ENCODE measurements at regions not wholly inside any gene's neighbourhood (a gene's known extent, or its start where the extent isn't known, plus 50 kb on each side); places are given as distances from the start of the nearest gene placed in this dataset.

DNA sequence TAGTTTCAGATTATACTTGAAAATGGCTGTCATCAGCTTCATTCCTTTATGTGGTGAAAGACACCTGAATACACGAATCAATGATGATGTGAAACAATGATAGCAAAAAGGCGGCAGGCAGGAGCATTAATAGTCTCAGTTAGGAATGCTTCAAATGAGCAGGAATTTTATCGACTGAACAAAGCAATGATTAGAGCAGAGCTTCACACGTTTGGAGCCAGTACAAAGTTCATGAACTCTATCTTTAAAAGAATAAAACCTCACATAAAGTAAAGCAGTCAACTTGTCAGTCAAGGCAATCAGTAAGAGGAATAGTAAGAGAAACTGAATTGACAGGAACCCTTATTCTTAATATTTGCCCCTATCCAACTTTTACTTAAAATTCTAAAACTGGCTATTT, 78.4 kb upstream of the SERTAD2 start:
- Mint-ChIP-seq H3K4me3 (no peak overlapping the region), H3K27ac (ENCODE audit: unreplicated experiment) (no peak overlapping the region), H3K27me3 (ENCODE audit: low read depth) (no peaks in the 10 kb centered on the region), H3K36me3 (ENCODE audit: low read depth) (no peaks in the 10 kb centered on the region), H3K4me1 (peaks cover 57% of the 10 kb centered on the region), H3K9me3 (no peaks in the 10 kb centered on the region)
- TF ChIP-seq, protein P1, sequence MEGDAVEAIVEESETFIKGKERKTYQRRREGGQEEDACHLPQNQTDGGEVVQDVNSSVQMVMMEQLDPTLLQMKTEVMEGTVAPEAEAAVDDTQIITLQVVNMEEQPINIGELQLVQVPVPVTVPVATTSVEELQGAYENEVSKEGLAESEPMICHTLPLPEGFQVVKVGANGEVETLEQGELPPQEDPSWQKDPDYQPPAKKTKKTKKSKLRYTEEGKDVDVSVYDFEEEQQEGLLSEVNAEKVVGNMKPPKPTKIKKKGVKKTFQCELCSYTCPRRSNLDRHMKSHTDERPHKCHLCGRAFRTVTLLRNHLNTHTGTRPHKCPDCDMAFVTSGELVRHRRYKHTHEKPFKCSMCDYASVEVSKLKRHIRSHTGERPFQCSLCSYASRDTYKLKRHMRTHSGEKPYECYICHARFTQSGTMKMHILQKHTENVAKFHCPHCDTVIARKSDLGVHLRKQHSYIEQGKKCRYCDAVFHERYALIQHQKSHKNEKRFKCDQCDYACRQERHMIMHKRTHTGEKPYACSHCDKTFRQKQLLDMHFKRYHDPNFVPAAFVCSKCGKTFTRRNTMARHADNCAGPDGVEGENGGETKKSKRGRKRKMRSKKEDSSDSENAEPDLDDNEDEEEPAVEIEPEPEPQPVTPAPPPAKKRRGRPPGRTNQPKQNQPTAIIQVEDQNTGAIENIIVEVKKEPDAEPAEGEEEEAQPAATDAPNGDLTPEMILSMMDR (conservative IDR thresholded peaks at IDR 0.05): no peak
- no peak for DNase-seq (ENCODE audit: low read depth, low spot score)

DNA sequence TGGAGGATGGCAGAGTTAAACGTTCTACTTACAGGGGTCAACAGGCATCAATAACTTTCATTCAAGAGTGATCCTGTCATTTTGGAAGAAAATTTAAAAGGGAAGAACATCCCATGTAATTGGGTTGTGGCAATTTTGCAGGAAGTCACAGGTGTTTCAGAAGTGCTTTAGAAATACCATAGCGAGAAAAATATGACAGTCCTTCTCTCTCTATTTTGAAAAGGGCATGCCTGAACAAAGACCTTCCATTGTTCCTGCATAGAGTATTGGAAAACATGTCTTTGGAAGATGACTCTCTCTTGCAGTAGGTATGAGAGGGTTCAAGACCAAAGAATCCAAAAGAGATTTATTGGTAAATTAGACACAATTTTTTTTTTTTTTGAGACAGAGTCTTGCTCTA, 81.8 kb upstream of the SERTAD2 start:
- TF ChIP-seq, protein P1 (conservative IDR thresholded peaks at IDR 0.05): no peak
- H3K4me1 Mint-ChIP-seq: peaks cover 33% of the 10 kb centered on the region
- no peak overlapping the region for H3K27ac Mint-ChIP-seq (ENCODE audit: unreplicated experiment)
- H3K36me3 Mint-ChIP-seq (ENCODE audit: low read depth): no peaks in the 10 kb centered on the region
- H3K9me3 Mint-ChIP-seq: no peaks in the 10 kb centered on the region
- no peak for DNase-seq (ENCODE audit: low read depth, low spot score)
- no peaks in the 10 kb centered on the region for H3K27me3 Mint-ChIP-seq (ENCODE audit: low read depth)
- no peak overlapping the region for H3K4me3 Mint-ChIP-seq

DNA sequence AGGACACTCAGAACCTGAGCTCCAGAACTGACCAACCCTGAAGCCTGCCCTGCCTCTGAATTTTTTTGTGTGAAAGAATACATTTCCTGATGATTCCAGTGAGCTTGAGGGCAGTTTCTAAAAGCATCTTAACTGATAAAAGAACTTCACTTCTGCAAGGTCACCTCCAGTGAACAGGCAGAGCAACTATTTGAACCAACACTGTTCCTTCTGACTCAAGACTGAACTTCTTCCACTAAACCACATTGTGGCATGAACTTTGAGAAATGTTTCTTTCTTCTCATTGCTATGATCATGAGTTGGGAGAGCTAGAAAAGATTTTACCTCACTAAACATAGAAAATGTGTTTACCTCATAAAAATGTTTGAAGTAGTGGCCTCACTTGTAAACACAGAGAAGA, 83.8 kb upstream of the SERTAD2 start:
- Mint-ChIP-seq H3K9me3 (no peaks in the 10 kb centered on the region), H3K4me3 (no peak overlapping the region), H3K27ac (ENCODE audit: unreplicated experiment) (no peak overlapping the region), H3K27me3 (ENCODE audit: low read depth) (no peaks in the 10 kb centered on the region), H3K36me3 (ENCODE audit: low read depth) (no peaks in the 10 kb centered on the region), H3K4me1 (peaks cover 12% of the 10 kb centered on the region)
- TF ChIP-seq, protein P1 (conservative IDR thresholded peaks at IDR 0.05): no peak
- no peak for DNase-seq (ENCODE audit: low read depth, low spot score)

DNA sequence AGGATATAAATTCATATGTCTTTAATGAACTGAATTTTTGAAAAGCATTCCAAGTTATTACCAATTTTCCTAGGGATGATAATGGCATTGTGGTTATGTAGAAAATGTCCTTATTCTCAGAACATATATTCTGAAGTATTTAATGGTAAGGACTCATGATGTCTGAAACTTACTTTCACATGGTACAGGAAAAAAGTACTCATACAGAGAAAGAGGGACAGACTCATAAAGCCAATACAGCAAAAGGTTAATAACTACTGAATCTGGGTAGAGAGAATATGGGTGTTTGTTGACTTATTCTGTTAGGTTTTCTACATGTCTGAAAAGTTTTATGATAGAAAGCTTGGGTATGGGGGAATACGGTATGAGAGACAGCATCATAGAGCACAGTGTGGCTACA, 84.3 kb upstream of the SERTAD2 start:
- Mint-ChIP-seq H3K27me3 (ENCODE audit: low read depth) (no peaks in the 10 kb centered on the region), H3K36me3 (ENCODE audit: low read depth) (no peaks in the 10 kb centered on the region), H3K27ac (ENCODE audit: unreplicated experiment) (no peak overlapping the region), H3K4me3 (no peak overlapping the region), H3K4me1 (peaks cover 12% of the 10 kb centered on the region), H3K9me3 (no peaks in the 10 kb centered on the region)
- no peak for DNase-seq (ENCODE audit: low read depth, low spot score)
- TF ChIP-seq, protein P1 (conservative IDR thresholded peaks at IDR 0.05): no peak

DNA sequence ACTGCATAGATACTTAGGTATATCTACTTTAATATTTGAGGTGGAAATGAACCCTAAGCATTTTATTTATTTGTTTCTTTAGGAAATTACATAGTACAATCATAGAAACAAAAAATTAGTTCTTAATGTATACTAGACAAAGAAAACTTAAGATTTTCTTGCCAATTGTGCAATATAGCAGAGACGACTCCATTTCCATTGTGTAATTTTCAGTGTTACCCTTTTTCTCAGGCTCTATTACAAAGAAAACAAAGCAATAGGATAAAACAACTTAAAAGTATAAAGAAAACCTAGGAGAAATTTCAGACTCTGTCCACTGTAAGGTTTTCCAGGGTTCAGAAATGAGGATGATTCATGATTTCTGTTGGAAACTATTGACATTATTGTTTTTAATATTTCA, 89.0 kb upstream of the SERTAD2 start:
- TF ChIP-seq, protein P1 (conservative IDR thresholded peaks at IDR 0.05): no peak
- H3K9me3 Mint-ChIP-seq: no peaks in the 10 kb centered on the region
- H3K36me3 Mint-ChIP-seq (ENCODE audit: low read depth): no peaks in the 10 kb centered on the region
- no peak for DNase-seq (ENCODE audit: low read depth, low spot score)
- H3K27ac Mint-ChIP-seq (ENCODE audit: unreplicated experiment): no peak overlapping the region
- H3K4me1 Mint-ChIP-seq: peaks cover 12% of the 10 kb centered on the region
- H3K4me3 Mint-ChIP-seq: no peak overlapping the region
- no peaks in the 10 kb centered on the region for H3K27me3 Mint-ChIP-seq (ENCODE audit: low read depth)
